ENCODE measurements at regions not wholly inside any gene's neighbourhood (a gene's known extent, or its start where the extent isn't known, plus 50 kb on each side); places are given as distances from the start of the nearest gene placed in this dataset.
"Not testable (repeated sequence)": the region's sequence is repeated elsewhere in the genome, so short reads cannot be mapped to it uniquely, and the experiment has no call there.

DNA sequence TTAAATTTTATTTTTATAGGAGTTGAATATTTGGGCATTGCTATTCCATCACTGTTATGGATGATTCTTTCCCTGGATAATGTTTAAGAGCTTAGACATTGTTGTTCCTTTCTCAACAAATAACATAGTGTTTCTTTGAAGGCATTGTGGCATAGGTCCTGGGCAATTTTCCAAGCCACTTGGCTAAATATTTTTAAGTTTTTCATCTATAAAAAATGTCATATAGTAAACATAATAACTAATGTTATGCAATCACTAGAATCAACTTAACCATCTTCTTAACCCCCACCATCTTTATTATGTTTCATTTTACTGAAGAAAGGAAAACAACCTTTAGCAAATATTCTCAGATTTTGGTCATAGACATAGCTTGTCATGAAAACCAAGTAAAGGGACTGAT, 600.6 kb upstream of the LMO3 start:
- no peak for DNase-seq

DNA sequence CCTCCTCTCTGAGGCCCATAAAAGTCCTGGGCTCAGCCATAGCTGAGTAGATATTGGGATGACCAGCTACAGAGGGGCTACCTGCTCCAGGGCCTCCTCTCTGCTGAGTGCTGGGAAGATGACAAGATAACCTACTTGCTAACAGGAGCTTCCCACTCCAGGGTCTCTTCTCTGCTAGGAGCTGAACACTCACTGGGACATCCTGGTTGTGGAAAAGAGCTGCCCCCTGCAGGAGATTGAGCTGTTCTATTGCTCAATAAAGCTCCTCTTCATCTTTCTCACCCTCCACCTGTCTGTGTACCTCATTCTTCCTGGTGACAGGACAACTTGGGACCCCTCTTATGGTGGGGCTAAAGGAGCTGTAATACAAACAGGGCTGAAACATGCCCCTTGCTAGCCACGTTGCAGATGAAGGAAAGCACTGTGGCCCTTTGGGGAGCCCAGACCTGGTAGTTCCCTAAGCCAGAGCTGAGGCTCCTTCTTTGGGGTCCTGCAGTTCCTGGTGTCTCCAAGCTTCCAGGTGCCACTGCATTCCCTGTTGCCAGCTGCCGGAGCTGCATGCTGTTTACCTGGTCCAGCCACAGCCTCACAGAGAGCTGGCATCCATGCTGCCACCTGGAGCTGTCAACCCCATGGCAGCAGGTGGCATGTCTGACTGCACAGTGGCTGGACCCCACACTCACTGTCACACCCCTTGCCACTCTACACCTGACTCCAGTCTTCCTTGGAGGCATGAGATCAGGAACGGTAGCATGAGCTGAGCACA, 598.5 kb upstream of the LMO3 start:
- no peak for DNase-seq

DNA sequence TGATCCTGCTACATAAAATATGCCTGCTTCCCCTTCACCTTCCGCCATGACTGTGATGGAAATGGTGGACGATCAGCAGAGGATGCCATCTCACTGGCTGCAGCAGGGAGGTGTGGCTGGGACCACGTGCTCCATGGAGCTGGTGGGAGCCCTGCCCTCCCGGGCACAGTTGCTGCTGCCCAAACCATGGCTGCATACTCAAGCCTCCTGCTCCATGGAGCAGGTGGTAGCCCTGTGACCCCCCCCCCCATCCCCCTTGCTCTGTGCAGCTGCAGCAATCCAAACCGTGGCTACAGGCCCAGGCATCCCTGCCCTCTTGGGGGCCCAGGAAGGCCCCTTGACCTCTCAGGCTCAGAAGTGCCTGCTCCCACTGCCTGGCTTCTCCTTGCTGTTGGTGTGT, 597.5 kb upstream of the LMO3 start:
- DNase-seq, result no peak

DNA sequence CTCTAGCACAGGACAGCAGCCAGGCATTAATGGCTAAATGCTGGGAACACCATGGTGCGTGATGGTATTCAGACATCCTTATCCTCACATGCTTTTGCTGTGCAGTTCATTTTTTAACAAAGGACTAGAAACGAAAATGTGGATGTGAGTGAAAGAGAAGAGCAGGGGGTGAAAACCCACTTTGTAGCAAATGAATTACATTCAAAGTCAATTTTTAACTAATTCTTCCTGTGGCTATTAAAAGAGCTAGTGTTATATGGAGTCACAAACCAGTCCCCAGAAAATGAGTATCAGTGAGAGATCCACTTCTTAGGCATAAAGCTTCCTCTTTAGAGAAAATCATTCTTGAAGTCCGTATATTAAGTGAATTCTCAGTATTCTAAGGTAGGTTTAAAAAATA, 592.0 kb upstream of the LMO3 start:
- no peak for DNase-seq

DNA sequence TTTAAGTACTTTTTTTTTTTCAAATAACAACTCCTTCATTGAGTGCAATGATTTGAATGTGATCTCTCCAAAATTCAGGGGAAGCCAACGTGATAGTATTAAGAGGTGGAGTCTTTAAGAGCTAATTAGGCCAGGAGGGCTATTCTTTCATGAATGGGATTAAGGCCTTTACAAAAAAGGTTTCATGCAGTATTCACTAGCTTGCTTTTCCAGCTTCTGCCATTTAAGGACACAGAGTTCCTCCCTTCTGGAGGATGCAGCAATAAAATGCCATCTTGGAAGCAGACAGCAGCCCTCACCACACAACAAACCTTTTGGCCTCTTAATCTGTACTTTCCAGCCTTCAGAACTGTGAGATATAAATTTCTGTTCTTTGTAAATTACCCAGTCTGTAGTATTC, 586.8 kb upstream of the LMO3 start:
- DNase-seq, result no peak

DNA sequence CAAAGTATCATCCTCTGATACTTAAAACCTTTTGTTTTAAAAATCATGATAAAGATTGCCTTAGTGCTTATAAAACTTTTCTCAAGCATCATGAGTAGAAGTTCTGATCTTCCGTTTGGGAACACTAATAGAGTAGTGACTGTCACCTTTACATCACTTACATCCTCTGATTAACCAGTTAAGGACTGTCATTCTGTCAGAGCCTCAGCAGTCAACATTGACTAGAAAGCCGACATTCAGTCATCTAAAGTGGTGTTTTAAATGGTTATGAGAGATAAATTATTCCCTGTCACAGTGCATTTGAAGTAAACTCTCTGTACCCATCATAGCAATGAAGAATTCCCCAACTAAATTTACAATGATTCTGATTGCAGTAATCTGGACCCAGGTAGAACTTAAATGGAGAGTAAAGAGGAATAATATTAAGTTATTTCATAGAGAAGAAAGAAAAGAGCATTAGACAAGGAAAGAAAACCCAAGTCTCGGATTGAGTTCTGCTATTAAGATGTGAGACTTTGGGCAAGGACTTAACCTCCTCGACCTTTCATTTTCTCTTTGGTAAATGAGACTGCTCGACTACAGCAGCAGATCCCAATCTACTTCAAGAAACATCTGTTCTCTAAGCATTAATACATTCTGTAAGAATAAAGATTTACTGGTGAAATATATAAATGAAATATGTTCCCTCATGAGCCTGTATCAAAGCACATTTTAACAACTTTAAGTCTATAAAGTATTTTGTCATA, 563.9 kb upstream of the LMO3 start:
- DNase-seq, result no peak

DNA sequence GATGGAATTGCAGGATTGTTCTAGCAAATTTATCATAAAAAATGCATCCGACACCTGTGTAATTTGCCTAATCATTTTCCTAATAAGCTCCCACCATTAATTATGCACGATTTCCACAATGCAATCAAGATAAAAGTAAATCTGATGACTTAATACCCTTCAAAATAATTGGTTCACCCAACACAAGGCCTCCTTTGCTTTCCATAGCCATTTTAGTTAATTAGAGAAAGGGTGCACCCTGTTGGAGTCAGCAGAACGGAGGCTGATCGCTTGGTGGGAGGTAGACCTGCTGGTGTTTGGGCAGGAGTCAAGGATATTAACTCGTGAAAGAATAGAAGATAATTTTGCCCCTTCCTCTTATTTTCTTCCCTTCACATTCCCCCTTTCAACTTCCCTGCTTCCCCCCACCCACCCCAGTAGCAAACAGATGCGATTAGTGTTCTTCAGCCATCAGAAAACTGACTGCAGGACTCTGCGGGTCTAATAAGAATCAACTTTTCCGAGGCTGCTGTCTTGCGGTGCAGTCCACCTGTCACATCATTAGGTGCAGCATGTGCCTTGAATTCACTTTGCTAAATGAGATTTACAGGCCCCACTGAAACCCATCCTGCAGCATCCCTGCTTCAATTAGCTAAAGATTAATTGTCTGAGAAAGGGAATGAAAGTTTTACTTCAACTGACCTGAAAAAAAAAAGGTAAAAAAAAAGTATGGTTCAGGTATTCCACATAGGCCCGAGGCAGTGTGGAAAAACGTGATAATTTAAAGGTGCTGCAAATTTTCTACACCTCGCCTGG, 553.7 kb upstream of the LMO3 start:
- DNase-seq, result no peak

DNA sequence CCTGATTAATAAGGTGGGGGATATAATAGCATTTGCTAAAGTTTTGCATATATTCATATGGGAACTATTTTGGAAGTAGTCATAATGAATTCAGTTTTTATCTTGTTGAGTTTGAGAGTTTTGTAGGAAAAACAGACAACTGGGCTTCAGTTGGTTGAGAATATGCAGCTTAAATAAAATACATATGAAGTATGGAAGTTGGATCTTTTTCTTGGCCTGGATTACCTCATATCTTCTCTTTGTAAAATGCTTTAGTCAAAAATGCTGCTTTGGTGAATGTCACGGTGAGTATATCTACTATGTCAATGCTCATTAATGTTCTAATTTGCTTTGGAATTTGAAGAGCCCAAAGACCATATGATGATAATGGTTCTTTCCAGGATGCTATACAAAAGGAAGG, 552.2 kb upstream of the LMO3 start:
- no peak for DNase-seq

DNA sequence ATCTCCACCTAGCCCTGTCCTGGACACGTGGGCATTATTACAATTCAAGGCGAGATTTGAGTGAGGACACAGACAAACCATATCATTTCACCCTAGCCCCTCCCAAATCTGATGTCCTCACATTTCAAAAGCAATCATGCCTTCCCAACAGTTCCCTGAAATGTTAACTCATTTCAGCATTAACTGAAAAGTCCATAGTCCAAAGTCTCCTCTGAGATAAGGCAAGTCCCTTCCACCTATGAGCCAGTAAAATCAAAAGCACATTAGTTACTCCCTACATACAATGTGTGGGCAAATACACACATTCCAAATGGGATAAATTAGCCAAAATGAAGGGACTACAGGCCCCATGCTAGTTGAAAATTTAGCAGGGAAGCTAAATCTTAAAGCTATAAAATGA, 546.0 kb upstream of the LMO3 start:
- no peak for DNase-seq

DNA sequence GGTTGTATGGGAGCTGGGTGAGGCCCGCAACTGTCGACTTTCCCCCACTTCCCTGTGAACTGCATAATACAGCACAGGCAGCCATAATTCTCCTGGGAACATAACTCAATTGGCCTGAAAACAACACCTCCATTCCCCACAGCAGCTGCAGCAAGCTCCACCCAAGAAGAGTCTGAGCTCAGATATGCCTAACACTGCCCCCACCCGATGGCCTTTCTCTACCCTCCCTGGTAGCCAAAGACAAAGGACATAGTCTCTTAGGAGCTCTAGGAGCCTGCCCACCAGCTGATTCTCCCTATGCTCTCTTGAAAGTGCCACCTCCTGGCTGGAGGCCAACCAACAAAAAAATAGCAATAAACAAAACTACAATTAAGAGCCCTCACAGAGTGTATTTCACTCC, 542.7 kb upstream of the LMO3 start:
- DNase-seq, result no peak

DNA sequence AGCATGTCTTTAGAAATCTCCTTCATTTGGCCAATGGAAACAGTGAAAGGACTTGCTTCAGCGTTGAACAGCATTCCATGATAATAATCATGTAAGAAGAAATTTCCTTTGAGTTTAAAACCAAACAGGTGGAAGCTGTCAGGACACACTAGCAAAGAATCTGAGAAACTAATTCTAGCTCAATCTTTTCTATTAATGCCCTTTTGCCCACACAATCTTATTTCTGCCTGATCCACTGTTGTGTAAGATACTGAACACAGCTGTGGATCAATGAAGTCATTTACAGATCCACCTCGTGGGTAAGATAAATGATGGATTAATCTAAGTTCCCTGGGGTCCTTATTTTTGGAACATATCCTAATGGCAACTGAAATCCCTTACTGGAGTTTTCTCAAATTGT, 536.9 kb upstream of the LMO3 start:
- DNase-seq, result no peak

DNA sequence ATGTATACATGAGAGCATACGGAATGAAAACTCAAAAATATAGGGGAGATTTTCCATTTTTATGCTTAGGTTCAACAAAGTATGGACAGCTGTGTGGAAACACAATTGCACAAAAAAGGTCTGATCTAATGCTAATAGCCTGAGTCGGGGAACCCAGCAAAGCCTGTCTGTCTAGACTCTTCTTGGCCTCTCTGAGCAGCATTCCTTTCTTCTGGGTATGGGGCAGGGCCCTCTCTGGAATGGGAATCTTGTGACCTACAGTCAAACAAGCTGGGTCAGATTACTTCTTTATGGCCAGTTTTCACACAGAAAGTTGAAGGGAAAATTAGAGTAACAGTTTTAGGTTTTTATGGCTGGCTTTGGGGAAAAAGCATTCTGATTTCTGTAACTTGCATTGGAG, 534.0 kb upstream of the LMO3 start:
- no peak for DNase-seq

DNA sequence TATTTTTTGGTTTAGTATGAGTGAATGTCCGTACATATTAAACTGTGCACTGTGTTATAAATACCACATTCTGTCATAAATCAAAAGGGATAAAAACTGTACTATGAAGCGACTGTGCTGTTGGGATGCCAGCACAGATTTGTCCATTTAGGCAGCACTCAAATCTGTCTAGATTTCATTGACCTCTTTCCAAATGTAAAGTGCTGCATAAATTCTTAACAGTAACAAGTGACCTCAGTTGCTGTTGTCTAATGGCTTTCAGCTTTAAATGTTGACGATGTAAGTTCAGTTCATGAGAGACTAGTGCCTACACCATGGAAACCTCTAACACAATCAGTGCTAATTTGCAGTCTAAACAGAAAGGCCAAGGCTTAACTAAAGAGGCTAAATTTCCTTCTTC, 531.4 kb upstream of the LMO3 start:
- no peak for DNase-seq

DNA sequence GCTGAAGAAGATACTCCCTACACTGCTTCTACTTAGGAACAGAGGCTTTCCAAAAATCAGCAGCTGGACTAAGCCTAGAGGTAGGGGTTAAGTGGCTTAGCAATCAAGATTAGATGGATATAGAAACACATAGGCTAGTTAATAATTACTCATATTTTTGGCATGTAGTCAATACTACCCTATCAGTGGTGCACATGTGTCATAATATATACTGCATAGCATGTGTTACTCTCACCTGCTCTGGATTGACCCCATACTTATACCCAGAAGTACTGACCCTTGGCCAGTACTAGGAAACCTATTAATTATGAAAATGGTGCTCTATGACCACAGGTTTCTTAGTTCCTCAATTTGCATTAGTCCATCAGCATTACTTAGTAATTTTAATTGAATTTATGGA, 528.4 kb upstream of the LMO3 start:
- no peak for DNase-seq

DNA sequence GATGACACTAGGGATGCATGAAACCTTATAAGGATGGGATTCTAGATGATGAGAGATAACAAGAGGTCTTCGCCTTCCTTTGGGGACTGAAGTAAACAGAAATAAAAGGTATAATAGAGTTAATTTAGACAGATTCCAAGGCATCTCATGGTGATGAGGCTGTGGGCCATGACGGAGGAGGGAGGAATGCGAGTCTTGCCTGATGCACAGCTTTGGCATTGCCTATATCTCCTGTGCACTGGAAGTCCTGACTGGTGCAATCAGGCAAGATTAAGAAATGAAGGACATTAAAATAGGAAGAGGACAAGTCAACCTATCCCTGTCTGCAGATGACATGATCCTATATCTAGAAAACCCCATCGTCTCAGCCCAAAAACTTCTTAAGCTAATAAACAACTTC, 526.4 kb upstream of the LMO3 start:
- DNase-seq, result no peak

DNA sequence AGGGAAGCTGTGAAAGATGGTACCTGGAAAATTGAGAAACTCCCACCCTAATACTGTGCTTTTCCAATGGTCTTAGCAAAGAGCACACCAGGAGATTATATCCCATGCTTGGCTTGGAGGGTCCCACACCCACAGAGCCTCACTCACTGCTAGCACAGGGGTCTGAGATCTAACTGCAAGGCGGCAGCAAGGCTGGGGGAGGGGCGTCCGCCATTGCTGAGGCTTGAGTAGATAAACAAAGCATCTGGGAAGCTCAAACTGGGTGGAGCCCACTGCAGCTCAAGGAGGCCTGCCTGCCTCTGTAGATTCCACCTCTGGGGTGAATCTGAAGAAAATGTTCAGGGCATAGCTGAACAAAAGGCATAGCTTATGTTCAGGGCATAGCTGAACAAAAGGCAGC, 510.6 kb upstream of the LMO3 start:
- DNase-seq, result not testable (repeated sequence)

DNA sequence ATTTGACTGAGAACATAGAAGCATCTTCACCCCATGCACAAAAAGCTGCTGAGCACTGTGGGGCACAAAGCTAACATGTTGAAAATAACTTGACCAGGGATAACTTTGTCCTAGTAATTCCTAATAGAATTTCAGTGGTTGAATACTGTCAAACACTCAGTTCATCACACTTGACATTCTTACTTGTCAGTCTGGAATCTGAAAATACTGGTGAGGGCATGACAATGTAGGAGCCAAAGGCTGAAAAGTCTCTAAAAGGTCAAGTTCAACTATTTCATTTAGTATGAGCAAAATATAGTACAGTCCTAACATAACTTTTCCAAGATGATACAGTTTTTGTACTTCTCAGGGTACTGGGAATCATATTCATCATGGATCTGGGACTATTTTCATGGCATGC, 504.4 kb upstream of the LMO3 start:
- DNase-seq, result no peak

DNA sequence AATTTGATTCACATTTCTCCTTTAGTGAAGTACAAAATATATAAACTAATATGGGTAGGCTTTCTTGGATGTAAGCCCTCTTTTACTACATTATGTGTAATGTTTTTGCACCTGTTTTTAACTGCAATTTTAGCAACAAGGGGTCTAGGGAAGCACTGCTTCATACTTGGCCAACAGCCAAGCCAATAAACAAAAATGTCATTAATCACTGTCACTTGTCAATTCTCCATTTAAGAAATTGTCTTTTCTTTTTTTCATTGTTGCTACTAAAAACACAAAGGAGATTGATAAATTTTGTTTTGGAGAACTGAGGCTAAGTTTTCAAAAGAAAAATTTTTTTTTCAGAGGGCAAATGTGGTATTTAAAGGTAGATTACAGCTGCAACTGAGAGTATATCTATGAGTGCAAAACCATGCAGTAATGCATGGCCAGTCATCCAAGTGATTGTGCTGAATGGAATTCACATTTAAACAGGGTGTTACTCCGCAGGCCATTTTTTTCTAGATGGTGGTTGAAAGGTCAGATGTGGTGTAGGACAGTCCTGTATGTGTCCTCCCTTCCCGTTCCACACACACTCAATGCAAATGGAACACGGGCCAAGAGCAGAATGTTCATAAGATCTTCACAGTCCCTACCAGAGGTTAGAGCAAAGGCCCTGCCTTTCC, 503.0 kb upstream of the LMO3 start:
- no peak for DNase-seq

DNA sequence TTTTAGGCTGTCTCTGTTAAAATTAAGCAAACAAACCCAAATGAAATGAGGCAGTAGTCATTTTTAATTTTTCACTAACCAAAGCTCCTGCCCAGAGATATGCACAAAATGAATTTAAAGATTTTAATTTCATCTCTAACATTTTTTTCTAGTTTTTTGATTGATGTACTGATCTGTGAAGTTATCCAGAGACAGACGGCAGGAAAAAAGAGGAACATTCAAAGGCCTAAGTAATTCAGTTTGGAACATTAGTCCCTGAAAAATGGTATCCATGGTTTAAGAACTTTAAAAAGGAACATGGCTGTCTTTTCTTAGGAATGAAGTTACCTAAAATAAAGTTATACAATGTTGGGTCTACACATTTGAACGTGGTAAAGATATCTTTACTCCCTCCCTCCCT, 498.8 kb upstream of the LMO3 start:
- DNase-seq, result no peak

DNA sequence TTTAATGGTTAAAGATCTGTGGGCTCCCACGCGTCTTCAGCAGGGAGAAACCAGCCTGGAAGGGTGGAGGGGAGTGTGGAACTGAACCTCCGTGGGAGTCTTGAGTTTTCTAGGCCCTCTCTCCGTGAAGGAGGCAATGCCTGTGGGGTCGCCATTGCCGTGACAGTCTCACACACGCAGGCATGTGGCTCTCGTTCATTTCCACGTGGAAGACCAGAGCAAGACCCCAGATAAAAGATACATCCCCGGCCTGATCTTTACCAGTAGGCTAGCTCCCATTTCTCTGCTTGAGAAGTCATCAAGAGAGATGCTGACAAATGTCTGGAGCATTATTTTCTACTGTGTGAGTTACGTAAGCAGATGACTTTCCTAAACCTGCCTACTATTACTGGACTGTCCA, 491.7 kb upstream of the LMO3 start:
- no peak for DNase-seq

DNA sequence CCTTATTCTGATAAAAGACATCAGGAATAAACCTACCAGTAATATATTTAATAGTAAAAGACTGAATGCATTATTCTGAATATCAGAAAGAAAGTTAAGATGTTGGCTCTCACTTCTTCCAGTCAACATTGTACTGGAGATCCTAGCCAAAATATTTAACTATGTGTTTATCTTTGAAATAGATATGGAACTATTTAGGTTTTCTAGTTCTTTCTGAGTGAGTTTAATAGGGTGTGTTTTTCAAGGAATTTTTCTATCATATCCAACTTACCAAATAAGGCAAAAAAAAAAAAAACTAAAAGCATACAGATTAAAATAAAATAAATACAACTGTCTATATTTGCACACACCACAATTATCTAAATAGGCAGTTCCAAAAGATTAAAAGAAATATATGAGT, 478.9 kb upstream of the LMO3 start:
- DNase-seq, result no peak

DNA sequence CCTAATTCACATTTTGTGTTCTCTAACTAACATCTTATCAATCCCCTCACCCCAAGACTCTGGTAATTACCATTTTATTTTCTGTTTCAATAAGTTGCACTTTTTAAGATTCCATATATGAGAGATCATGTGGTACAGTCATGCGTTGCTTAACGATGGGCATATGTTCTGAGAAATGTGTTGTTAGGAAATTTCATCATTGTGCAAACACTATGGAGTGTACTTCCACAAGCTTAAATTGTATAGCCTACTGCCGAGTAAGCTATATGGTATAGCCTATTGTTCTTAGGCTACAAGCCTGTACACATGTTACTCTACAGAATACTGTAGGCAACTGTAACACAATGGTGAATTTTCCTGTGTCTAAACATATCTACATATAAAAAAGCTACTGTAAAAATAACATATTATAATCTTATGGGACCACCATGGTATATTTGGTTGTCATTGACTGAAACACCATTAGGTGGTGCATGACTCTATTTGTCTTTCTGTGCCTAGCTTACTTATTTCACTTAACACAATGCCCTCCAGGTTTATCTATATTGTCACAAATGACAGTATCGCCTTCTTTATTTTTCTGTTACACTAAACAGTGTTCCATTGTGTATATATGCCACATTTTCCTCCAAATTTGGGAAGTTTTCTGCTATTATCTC, 473.4 kb upstream of the LMO3 start:
- no peak for DNase-seq

DNA sequence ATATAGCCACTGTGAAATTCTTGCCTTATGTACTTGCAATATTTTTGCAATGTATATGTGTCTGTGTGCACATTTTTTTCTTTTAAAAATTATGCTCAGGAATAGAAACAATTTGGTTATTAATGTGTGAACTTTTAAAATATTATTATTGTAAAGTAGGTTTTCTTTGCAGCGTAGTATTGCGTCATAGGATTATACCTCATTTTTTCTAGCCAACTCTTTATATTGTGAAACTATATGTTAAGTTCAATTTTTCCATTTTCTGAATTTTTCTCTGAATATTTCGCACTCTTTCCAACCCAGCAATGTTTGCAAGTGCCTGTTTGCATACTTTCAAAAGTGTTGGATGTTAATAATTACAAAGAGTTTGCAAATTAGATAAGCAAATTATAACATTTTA, 471.6 kb upstream of the LMO3 start:
- no peak for DNase-seq
